Fibroblast of skin of left biceps (primary cell): ENCODE measurements at regions not wholly inside any gene's neighbourhood (a gene's known extent, or its start where the extent isn't known, plus 50 kb on each side); places are given as distances from the start of the nearest gene placed in this dataset.

ENCODE experiments used
- DNase-seq, 2 experiments: peaks; one replicate each; pipeline ENCODE4 v3.0.0-alpha.2; 2013; ENCODE audit warnings: low read depth in 2 of 2

- no peak for DNase-seq
These were observed 70.3 kb upstream of the SGCD start for GRCh38 chr5:156256642-156257041.

- DNase-seq: no peak
These were observed 68.0 kb upstream of the SGCD start for GRCh38 chr5:156258934-156259333.

- DNase-seq: no peak
These were observed 67.3 kb upstream of the SGCD start for GRCh38 chr5:156259618-156260017.

GRCh38 chr5:156261275-156261939 lies 65.6 kb upstream of the SGCD start:
- DNase-seq: no peak

DNA sequence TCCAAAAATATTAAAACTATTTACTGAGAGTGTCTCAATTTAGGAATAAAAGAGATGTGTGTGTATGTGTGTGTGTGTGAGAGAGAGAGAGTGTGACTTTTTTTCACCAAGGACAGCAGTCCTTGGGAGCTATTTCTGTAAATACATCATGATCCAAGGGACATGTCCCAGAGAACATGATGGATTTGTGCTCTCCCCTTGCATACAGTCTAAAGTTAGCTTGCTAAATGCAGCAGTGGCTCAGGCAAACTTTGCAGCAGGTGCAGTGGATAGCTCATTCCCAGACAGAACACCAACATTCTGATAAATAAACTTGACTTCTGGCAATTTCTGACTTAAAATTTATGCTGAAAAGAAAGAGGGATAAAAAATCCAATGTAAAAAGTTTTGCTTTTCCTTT lies 55.4 kb upstream of the SGCD start:
- DNase-seq: no peak

- DNase-seq: no peak
These were observed 54.8 kb upstream of the SGCD start for GRCh38 chr5:156272139-156272538.

- DNase-seq: no peak
These were observed 53.6 kb upstream of the SGCD start for GRCh38 chr5:156273325-156273724.

DNA sequence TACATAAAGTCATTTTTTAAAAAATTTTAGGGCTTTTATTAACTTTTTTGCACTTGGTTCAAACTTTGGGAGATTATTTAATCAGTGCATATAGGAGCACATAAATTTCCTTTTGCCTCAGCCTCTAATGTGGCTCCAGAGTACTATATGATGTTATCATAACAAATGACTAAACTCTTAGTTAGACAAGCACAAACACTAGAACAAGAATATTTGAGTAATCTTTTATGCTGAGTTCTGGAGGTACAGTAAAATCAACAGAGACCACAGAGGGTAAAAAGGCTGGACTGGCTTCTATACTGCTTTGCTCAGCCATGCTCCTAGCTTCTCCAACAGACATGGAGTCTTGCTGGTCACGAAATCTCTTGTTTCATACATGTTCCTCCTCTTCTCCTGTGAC lies 52.5 kb upstream of the SGCD start:
- no peak for DNase-seq
